Nucleus accumbens (tissue), 56 donors: ENCODE measurements at regions not wholly inside any gene's neighbourhood (a gene's known extent, or its start where the extent isn't known, plus 50 kb on each side); places are given as distances from the start of the nearest gene placed in this dataset.
"Not testable (repeated sequence)": the region's sequence is repeated elsewhere in the genome, so short reads cannot be mapped to it uniquely, and the experiment has no call there.

Experiments
- DNase-seq, 56 donors: peaks; one replicate each; lab custom pipeline; 2025; lab: John Stamatoyannopoulos, UW

- DNase-seq: no peak
These were observed 110.2 kb upstream of the CPHXL start for GRCh38 chr16:75836347-75837010.

DNA sequence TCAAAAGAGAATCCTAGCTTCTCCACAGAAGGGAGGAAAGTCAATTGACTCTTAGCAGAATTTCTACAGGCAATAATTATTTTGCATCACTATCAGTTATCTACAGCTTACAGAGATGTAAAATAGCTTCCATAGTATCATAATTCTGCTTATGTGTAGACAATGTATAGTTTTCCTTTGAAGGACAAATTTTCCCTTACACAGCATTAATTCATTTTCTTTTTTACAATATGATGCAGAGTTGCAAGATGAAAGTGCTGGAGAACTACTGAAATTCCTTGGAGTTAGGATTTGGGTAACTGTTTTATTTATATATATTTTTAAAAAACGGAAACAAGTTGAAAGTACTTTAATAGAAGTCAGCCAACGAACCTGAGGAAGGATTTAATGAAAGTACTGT lies 111.0 kb upstream of the CPHXL start:
- no peak for DNase-seq

- no peak for DNase-seq
These were observed 111.4 kb upstream of the CPHXL start for GRCh38 chr16:75837681-75838080.

DNA sequence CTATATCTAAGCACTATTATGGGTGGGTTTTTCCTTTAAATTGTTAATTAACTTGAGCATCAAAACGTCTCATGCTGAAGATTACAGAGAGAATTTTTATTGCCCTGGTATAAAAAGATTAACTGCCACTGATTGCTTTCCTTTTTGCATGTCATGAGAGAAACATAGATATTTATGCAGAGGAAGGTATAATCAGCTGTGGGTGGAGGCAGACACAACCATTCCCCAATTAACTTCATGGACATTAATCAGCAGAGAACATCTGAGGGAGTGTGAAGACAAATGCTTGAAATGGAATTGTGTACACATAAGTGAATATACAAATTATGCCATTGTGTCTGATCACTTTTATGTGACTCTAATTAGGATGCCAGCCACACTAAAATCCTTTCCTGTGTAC lies 115.2 kb upstream of the CPHXL start:
- DNase-seq: no peak

GRCh38 chr16:75847172-75847571 lies 120.9 kb upstream of the CPHXL start:
- DNase-seq: no peak

GRCh38 chr16:75854152-75854551 lies 127.9 kb upstream of the CPHXL start:
- DNase-seq: no peak

- peak in 49 of 56 donors; percentile 5 to 86 (median 54) for DNase-seq
These were observed 134.2 kb upstream of the CPHXL start for GRCh38 chr16:75860326-75861053.

GRCh38 chr16:75861311-75862097 lies 135.2 kb upstream of the CPHXL start:
- peak in 1 of 56 donors; percentile 12 for DNase-seq

DNA sequence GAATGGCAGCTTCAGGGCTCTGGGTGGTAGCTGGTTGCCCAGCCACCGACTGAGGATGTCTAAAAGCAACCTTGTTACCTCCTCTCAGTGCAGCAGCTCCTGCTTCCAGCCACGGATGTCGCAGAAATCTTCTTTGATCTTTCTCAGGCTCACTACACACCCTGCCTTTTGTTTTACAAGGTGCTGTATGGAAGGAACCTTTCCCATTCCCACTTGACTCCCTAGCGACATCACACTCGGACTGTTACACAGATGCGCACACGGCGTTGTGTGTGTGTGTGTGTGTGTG lies 135.8 kb upstream of the CPHXL start:
- DNase-seq: peak in 3 of 56 donors; percentile 8 to 56 (median 15)

GRCh38 chr16:75864243-75864642 lies 138.0 kb upstream of the CPHXL start:
- no peak for DNase-seq

DNA sequence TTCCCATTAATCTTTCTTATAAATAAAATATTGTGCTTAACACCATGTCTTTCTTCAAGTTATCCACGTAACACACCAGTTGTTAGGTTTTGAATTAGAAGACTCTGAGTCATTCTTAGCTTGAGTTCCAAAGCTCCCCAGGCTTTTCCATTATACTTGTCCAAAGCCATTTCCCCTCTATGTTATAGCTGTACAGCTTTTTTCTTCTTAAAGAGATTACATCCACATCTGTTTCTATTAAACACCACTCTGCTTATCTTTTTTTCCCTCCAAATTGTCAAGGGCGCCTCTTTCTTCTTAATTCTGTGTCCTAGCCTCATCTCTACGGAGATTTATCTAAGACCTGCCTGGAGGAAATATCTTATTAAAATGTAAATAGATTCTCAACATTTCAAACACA lies 139.4 kb upstream of the CPHXL start:
- DNase-seq: no peak

GRCh38 chr16:75868636-75869632 lies 142.6 kb upstream of the CPHXL start:
- peak in 8 of 56 donors; percentile 4 to 35 (median 12) for DNase-seq

DNA sequence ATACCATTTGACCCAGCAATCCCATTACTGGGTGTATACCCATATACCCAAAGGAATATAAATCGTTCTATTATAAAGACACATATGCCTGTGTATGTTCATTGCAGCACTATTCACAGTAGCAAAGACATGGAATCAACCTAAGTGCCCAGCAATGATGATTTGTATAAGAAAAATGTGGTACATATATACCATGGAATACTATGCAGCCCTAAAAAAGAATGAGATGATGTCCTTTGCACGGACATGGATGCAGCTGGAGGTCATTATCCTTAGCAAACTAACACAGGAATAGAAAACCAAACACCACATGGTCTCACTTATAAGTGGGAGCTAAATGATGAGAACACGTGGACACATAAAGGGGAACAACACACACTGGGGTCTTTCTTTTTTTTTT lies 155.0 kb upstream of the CPHXL start:
- not testable (repeated sequence) for DNase-seq

- no peak for DNase-seq
These were observed 172.9 kb upstream of the CPHXL start for GRCh38 chr16:75899163-75899562.

DNA sequence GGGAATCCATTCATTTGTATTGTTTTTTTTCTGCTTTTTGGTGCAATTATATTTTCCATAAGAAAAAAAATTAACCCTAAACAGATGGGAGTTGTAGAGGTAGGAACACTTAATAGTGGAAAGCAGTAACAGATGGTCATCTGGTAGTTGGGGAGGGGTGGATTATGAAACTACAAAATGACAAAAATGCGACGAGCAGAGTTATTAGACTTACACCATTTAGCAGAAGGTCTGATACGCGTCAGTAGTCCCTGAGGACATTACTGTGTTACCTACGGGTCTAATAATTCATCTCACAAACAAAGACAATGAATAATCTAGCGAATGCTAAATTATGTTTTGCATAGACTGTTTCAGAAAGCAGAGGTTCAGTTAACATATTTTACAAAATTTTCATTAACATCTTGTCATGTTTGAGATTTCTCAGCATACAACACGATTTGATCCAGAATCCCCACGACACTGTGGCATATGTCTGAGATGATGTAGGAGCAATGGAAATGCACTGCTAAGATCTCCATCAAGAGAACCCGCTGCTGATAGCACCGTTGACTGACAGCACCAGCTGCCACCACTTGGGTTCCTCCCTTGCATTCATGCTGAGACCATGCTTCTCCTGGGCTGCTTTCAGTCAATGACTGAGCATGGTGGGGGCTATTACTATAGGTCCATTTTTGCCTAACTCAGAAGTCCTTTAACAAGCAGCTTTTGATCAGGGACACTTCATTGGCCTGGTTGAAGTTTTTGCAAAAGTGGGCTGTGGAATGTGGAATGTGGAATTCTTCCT lies 182.2 kb upstream of the CPHXL start:
- DNase-seq: no peak

- no peak for DNase-seq
These were observed 183.5 kb upstream of the CPHXL start for GRCh38 chr16:75909746-75910145.

- no peak for DNase-seq
These were observed 185.6 kb upstream of the CPHXL start for GRCh38 chr16:75911896-75912295.

DNA sequence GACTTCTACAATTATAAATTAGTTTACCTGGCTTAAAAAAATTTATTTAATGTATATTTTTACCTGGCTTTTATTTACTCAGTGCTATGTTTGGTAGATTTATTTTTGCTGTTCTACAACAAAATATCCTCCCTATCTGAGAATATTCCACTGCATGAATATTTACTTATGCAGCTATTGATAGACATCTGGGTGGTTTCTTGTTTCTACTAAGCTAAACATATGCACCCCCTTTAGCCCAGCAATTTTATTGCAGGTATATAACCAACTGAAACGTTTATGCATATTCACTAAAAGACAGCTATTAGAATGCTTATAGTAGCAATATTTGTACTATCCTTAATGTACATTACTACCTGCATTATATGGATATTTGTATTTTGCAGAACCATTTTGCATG lies 187.7 kb upstream of the CPHXL start:
- no peak for DNase-seq

- DNase-seq: no peak
These were observed 190.2 kb upstream of the CPHXL start for GRCh38 chr16:75916451-75916850.

DNA sequence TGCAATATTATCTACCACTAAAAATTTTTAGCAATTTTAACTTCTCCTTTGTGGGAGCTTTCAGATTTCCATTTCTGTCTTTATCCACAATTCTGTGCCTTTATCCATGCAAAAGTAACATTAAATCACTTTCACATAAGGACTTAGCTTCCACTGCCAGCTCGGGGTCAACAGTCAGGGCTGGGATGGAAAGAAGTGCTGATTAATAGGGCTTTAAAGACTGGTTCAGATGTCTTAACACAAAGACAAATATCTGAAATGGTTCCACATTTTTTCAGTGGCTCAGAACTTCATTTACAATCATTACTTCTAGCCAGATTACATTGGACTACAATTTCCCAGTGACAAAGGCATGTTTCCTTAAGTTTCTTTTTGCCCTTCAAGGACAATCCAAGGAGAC lies 191.8 kb upstream of the CPHXL start:
- DNase-seq: no peak
